ENCODE measurements at regions not wholly inside any gene's neighbourhood (a gene's known extent, or its start where the extent isn't known, plus 50 kb on each side); places are given as distances from the start of the nearest gene placed in this dataset.

DNA sequence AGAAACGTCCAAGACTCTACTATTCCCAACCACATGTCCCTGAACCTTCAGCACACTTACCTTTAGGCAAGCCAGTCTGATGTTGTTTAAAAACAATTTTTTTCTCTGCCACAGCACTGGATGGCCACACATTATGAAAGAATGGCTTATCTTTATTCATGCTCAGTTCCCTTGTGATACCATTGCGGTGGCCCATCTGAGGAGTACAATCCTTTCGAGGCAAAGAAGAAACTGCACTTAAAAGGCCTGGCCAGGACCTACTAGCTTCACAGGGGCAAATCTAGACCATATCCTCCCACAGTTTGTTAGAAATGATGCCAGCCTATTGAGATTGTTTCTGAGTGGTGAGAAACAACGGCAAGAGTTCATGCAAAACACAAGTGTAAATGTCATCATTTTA lies 88.4 kb upstream of the PLEKHG1 start:
- TF ChIP-seq, protein P1, sequence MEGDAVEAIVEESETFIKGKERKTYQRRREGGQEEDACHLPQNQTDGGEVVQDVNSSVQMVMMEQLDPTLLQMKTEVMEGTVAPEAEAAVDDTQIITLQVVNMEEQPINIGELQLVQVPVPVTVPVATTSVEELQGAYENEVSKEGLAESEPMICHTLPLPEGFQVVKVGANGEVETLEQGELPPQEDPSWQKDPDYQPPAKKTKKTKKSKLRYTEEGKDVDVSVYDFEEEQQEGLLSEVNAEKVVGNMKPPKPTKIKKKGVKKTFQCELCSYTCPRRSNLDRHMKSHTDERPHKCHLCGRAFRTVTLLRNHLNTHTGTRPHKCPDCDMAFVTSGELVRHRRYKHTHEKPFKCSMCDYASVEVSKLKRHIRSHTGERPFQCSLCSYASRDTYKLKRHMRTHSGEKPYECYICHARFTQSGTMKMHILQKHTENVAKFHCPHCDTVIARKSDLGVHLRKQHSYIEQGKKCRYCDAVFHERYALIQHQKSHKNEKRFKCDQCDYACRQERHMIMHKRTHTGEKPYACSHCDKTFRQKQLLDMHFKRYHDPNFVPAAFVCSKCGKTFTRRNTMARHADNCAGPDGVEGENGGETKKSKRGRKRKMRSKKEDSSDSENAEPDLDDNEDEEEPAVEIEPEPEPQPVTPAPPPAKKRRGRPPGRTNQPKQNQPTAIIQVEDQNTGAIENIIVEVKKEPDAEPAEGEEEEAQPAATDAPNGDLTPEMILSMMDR (IDR thresholded peaks at IDR 0.05; ENCODE audit: control extremely low read depth in 1 of 3, insufficient read depth in 1 of 3, low read depth in 1 of 3, low read length in 3 of 3): no peak
- TF ChIP-seq GABPA (IDR thresholded peaks at IDR 0.05; ENCODE audit: borderline replicate concordance, insufficient read depth, low read length) (no peak), POLR2A (IDR thresholded peaks at IDR 0.05; ENCODE audit: control extremely low read depth in 1 of 2, low read depth in 2 of 2, low read length in 2 of 2) (no peak), BCL11A (IDR thresholded peaks at IDR 0.05; ENCODE audit: low read depth in 2 of 2, low read length in 2 of 2) (no peak), SIX5 (IDR thresholded peaks at IDR 0.05; ENCODE audit: low read depth, low read length) (no peak), EP300 (IDR thresholded peaks at IDR 0.05; ENCODE audit: borderline replicate concordance in 1 of 2, low read depth in 2 of 2, low read length in 2 of 2) (no peak), JUN (IDR thresholded peaks at IDR 0.05; ENCODE audit: low read depth, low read length) (no peak)

Data from H1 (cell line).